VCaP (cell line): ENCODE measurements at regions not wholly inside any gene's neighbourhood (a gene's known extent, or its start where the extent isn't known, plus 50 kb on each side); places are given as distances from the start of the nearest gene placed in this dataset.
A peak's percentile ranks its signal among the peaks of the same experiment; 100 is the strongest.

Experiments
- H3K27ac ChIP-seq: fragments of 450-650 bp; 2 replicates; pipeline ENCODE4 v1.5.1; 2017
- CTCF ChIP-seq: fragments of 450-650 bp; conservative IDR thresholded peaks from 2 replicates; pipeline ENCODE4 v1.5.1; 2017; ENCODE audit warnings: mild to moderate bottlenecking, moderate library complexity

GRCh38 chrX:102860235-102860634 is 76.8 kb upstream of the RAB40AL start:
- no peak overlapping the region for H3K27ac ChIP-seq
- no peak for TF ChIP-seq CTCF

GRCh38 chrX:102863735-102864134 is 73.3 kb upstream of the RAB40AL start:
- TF ChIP-seq CTCF: peak; percentile 72
- H3K27ac ChIP-seq: no peak overlapping the region

GRCh38 chrX:102866981-102867656 is 70.0 kb upstream of the RAB40AL start:
- TF ChIP-seq CTCF: no peak

GRCh38 chrX:102883491-102883890 is 53.6 kb upstream of the RAB40AL start:
- no peak overlapping the region for H3K27ac ChIP-seq
- no peak for TF ChIP-seq CTCF

More at GRCh38 chrX:102866981-102867656, 70.0 kb upstream of the RAB40AL start:
- no peak overlapping the region for H3K27ac ChIP-seq
